RWPE2 (cell line): ENCODE measurements at regions not wholly inside any gene's neighbourhood (a gene's known extent, or its start where the extent isn't known, plus 50 kb on each side); places are given as distances from the start of the nearest gene placed in this dataset.
A peak's percentile ranks its signal among the peaks of the same experiment; 100 is the strongest.

ENCODE experiments used
- ATAC-seq: fragments of 200-7000 bp; cut with Tn5 transposase; 3 replicates; pipeline ENCODE4 v1.9.1; 2021; ENCODE audit warnings: low read depth
- DNase-seq: peaks from one replicate; pipeline ENCODE4 v3.0.0-alpha.2; 2020; ENCODE audit warnings: low spot score
- H3K27ac ChIP-seq: fragments of 450-650 bp; 2 replicates; pipeline ENCODE4 v1.5.1; 2017; ENCODE audit warnings: mild to moderate bottlenecking; ENCODE audit not compliant: poor library complexity, severe bottlenecking
- H3K27me3 ChIP-seq: fragments of 250-450 bp; sonication (Bioruptor Pico); 2 replicates; pipeline ENCODE4 v1.5.1; 2021; ENCODE audit warnings: mild to moderate bottlenecking, moderate library complexity; ENCODE audit not compliant: insufficient read depth, poor library complexity, severe bottlenecking
- H3K36me3 ChIP-seq: fragments of 250-450 bp; sonication (Bioruptor Pico); 2 replicates; pipeline ENCODE4 v1.5.1; 2020; ENCODE audit warnings: low read depth, mild to moderate bottlenecking, moderate library complexity
- H3K4me1 ChIP-seq: fragments of 250-450 bp; sonication (Bioruptor Pico); 2 replicates; pipeline ENCODE4 v1.5.1; 2021; ENCODE audit warnings: mild to moderate bottlenecking, moderate library complexity; ENCODE audit not compliant: insufficient read depth, poor library complexity, severe bottlenecking
- H3K4me3 ChIP-seq: fragments of 250-450 bp; sonication (Bioruptor Pico); 2 replicates; pipeline ENCODE4 v1.5.1; 2021; ENCODE audit warnings: mild to moderate bottlenecking, moderate library complexity; ENCODE audit not compliant: severe bottlenecking
- H3K9me3 ChIP-seq: fragments of 250-450 bp; sonication (Bioruptor Pico); 2 replicates; pipeline ENCODE4 v1.5.1; 2021; ENCODE audit warnings: mild to moderate bottlenecking, moderate library complexity; ENCODE audit not compliant: severe bottlenecking
- TF ChIP-seq, protein P1 (sequence below): fragments of 450-650 bp; IDR thresholded peaks from one replicate; pipeline ENCODE4 v1.5.1; 2017; ENCODE audit warnings: mild to moderate bottlenecking, moderate library complexity; ENCODE audit not compliant: poor library complexity, severe bottlenecking

DNA sequence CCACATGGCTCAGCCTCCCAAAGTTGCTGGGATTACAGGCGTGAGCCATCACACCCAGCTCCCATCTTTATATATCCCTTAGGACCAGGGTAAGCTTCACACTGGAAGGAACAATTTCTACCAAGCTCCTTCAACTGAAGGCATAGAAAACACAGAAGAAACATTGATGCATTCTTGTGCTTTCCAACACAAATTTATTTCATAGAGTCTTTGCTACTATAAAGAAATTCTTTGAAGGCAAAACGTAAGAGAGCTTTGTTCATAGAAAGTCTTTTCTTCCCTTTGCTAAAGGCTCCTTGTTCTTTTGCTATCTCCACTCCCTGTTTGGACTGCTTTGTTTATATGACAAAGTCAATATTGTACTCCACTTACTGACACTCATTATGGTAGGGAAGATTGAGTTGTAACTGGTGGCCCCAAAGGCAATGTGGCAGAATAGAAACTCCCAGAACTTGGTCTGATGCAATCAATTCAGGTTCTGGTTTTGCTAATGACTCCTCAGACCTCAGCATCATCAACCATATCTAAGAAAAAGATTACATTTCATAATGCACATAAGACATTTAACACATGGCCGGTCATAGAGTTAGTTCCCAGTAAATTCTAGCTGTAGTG, 97.4 kb upstream of the CLINT1 start:
- Histone ChIP-seq H3K4me3 (no peak overlapping the region), H3K9me3 (no peaks in the 10 kb centered on the region), H3K36me3 (no peaks in the 10 kb centered on the region), H3K27me3 (no peaks in the 10 kb centered on the region), H3K4me1 (no peaks in the 10 kb centered on the region), H3K27ac (no peak overlapping the region)
- TF ChIP-seq, protein P1, sequence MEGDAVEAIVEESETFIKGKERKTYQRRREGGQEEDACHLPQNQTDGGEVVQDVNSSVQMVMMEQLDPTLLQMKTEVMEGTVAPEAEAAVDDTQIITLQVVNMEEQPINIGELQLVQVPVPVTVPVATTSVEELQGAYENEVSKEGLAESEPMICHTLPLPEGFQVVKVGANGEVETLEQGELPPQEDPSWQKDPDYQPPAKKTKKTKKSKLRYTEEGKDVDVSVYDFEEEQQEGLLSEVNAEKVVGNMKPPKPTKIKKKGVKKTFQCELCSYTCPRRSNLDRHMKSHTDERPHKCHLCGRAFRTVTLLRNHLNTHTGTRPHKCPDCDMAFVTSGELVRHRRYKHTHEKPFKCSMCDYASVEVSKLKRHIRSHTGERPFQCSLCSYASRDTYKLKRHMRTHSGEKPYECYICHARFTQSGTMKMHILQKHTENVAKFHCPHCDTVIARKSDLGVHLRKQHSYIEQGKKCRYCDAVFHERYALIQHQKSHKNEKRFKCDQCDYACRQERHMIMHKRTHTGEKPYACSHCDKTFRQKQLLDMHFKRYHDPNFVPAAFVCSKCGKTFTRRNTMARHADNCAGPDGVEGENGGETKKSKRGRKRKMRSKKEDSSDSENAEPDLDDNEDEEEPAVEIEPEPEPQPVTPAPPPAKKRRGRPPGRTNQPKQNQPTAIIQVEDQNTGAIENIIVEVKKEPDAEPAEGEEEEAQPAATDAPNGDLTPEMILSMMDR, result no peak
- DNase-seq (no peak), ATAC-seq (no peak)

DNA sequence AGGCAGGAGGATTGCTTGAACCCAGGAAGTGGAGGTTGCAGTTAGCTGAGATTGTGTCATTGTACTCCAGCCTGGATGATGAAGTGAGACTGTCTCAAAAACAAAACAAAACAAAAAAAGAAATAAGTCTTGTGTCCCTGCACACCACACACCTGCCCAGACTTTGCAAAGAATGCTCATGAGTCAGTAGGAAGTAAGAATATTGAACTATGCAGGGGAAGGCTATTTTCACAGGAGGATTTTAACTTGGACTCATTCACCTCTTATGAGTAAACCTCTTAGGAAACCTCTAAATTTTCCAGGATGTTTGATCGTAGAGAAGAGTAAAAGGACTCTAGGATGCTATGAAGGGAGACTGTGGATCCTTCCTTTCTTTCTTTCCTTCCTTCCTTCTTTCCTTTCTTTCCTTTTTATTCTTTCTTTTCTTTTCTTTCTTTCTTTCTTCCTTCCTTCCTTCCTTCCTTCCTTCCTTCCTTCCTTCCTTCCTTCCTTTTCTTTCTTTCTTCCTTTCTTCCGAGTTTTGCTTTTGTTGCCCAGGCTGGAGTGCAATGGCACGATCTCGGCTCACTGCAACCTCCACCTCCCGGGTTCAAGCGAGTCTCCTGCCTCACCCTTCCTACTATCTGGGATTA, 96.7 kb upstream of the CLINT1 start:
- TF ChIP-seq, protein P1, result no peak
- Histone ChIP-seq H3K27me3 (no peaks in the 10 kb centered on the region), H3K9me3 (no peaks in the 10 kb centered on the region), H3K36me3 (no peaks in the 10 kb centered on the region), H3K4me3 (no peak overlapping the region), H3K27ac (no peak overlapping the region), H3K4me1 (no peaks in the 10 kb centered on the region)
- DNase-seq (no peak), ATAC-seq (peak; percentile 99)

DNA sequence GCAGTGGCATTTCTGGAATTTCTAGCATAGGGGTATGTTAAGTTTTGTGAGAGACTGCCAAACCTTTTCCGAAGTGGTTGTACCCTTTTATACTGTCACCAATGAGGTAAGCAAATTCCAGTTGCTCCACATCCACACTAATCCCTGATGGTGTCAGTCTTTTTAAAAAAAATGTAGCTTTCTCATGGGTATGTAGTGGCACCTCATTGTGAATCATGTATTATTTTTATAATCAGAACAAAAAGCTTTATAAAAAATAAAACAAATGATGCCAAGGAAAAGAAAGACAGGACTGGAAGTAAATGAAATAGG, 93.4 kb upstream of the CLINT1 start:
- H3K4me1 ChIP-seq, result no peaks in the 10 kb centered on the region
- no peak for DNase-seq
- peaks cover 4% of the 10 kb centered on the region for H3K9me3 ChIP-seq
- no peak overlapping the region for H3K27ac ChIP-seq
- TF ChIP-seq, protein P1, result no peak
- H3K27me3 ChIP-seq, result no peaks in the 10 kb centered on the region
- no peak overlapping the region for H3K4me3 ChIP-seq
- no peak for ATAC-seq
- H3K36me3 ChIP-seq, result no peaks in the 10 kb centered on the region

DNA sequence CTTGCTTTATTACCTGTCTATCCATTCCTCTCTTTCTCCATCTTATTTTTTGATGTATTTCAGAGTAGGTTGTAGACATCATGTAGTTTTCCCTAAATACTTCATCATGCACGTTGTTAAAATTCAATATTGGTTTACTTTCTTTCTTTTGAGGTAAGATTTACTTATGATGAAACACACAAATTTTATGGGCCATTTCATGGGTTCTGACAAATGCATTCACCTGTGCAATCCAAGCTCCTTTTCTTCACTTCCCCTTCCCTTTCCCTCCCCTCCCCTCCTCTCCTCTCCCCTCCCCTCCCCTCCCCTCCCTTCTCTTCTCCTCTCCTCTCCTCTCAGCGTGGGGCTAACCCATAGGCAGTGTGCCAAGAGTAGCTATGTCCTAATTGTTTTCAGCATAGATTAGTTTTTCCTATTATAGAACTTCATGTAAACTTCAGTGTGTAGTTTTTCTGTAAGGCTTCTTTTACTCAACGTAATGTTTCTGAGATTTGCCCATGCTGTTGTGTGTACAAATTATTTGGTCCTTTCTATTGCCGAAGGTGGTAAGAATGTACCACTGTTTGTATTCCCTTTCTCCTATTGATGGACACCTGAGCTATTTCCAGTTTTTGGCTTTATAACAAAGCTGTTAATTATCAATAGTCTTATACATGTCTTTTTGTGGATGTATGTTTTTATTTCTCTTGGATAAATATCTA, 92.9 kb upstream of the CLINT1 start:
- DNase-seq (no peak), ATAC-seq (no peak)
- Histone ChIP-seq H3K4me3 (no peak overlapping the region), H3K27ac (no peak overlapping the region), H3K36me3 (no peaks in the 10 kb centered on the region), H3K27me3 (no peaks in the 10 kb centered on the region), H3K9me3 (peaks cover 4% of the 10 kb centered on the region), H3K4me1 (no peaks in the 10 kb centered on the region)
- TF ChIP-seq, protein P1, result no peak

DNA sequence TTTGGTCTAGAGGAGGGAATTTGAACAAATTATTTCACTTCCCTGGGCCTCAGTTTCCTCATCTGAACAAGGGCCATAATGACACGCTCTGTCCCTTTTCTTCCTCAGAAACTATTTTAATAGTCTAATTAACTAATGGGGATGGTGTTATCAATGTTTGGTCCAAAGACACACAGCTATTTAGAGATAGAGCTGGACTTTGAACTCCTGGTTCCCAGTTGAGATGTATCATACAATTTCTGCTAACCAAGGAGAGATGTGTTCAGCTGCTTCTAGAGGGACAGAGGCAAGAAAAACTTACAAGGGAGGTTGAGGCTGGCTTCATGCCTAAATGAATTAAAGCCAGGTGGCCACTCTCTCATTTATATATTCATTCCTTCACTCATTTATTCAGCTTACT, 90.6 kb upstream of the CLINT1 start:
- ATAC-seq, result no peak
- Histone ChIP-seq H3K27me3 (no peaks in the 10 kb centered on the region), H3K27ac (no peak overlapping the region), H3K4me1 (no peaks in the 10 kb centered on the region), H3K9me3 (peaks cover 4% of the 10 kb centered on the region), H3K36me3 (no peaks in the 10 kb centered on the region), H3K4me3 (no peak overlapping the region)
- no peak for DNase-seq
- TF ChIP-seq, protein P1, result no peak
